Tibial artery (tissue), 4 donors: ENCODE measurements at regions not wholly inside any gene's neighbourhood (a gene's known extent, or its start where the extent isn't known, plus 50 kb on each side); places are given as distances from the start of the nearest gene placed in this dataset.

Experiments used
- DNase-seq, 2 donors: peaks; one replicate each; pipeline ENCODE4 v3.0.0-alpha.2; 2019
- H3K27ac ChIP-seq, 2 donors: fragments of 200-600 bp; sonication (generic) in 1 of 2; 1 replicate in 1 of 2; 2 replicates in 1 of 2; pipeline ENCODE4 v1.5.1; 2018 to 2019; ENCODE audit warnings: mild to moderate bottlenecking in 1 of 2
- H3K27me3 ChIP-seq, 2 donors: fragments of 200-600 bp; sonication (generic) in 1 of 2; one replicate each; pipeline versions ENCODE4 v1.5.1 to v1.6.0; 2016 to 2019
- H3K36me3 ChIP-seq, 3 donors: fragments of 200-600 bp; sonication (generic) in 2 of 3; one replicate each; pipeline ENCODE4 v1.5.1; 2016 to 2019; ENCODE audit warnings: mild to moderate bottlenecking in 2 of 3
- H3K4me1 ChIP-seq, 4 donors: fragments of 200-600 bp; sonication (generic) in 2 of 4; 1 replicate in 3 of 4; 2 replicates in 1 of 4; pipeline ENCODE4 v1.5.1; 2016 to 2019
- H3K4me3 ChIP-seq, 2 donors: fragments of 200-600 bp; sonication (generic) in 1 of 2; 1 replicate in 1 of 2; 2 replicates in 1 of 2; pipeline ENCODE4 v1.5.1; 2018 to 2019; ENCODE audit warnings: mild to moderate bottlenecking in 2 of 2
- H3K9me3 ChIP-seq, 3 donors: fragments of 200-600 bp; sonication (generic) in 1 of 3; one replicate each; pipeline ENCODE4 v1.5.1; 2016 to 2019
- intact Hi-C: fragments of 100-400 bp; cut with DNase I; formaldehyde crosslinking; loops from one replicate; pipeline ENCODE4 v1.15.0; 2023; ENCODE audit warnings: low total_unique reads
- TF ChIP-seq, protein P1 (sequence below), 2 experiments: fragments of 200-600 bp in 1 of 2; fragments of 450-650 bp in 1 of 2; IDR thresholded peaks; one replicate each; pipeline ENCODE4 v1.5.1; 2017 to 2019; ENCODE audit warnings: antibody characterized with exemption in 2 of 2, mild to moderate bottlenecking in 1 of 2, moderate library complexity in 1 of 2

GRCh38 chr19:28324275-28325060, 888.5 kb downstream of the UQCRFS1 start:
- Histone ChIP-seq H3K27ac (no peak overlapping the region), H3K27me3 (no peaks in the 10 kb centered on the region), H3K4me1 (no peaks in the 10 kb centered on the region), H3K9me3 (peaks cover 0 to 2% (median 0%) of the 10 kb centered on the region in 3 donors), H3K36me3 (no peaks in the 10 kb centered on the region), H3K4me3 (no peak overlapping the region)
- TF ChIP-seq, protein P1, sequence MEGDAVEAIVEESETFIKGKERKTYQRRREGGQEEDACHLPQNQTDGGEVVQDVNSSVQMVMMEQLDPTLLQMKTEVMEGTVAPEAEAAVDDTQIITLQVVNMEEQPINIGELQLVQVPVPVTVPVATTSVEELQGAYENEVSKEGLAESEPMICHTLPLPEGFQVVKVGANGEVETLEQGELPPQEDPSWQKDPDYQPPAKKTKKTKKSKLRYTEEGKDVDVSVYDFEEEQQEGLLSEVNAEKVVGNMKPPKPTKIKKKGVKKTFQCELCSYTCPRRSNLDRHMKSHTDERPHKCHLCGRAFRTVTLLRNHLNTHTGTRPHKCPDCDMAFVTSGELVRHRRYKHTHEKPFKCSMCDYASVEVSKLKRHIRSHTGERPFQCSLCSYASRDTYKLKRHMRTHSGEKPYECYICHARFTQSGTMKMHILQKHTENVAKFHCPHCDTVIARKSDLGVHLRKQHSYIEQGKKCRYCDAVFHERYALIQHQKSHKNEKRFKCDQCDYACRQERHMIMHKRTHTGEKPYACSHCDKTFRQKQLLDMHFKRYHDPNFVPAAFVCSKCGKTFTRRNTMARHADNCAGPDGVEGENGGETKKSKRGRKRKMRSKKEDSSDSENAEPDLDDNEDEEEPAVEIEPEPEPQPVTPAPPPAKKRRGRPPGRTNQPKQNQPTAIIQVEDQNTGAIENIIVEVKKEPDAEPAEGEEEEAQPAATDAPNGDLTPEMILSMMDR (IDR thresholded peaks at IDR 0.05), result no peak
- intact Hi-C loops, result no loop called here
- no peak for DNase-seq

GRCh38 chr19:28322945-28323344, 890.0 kb downstream of the UQCRFS1 start:
- Histone ChIP-seq H3K36me3 (no peaks in the 10 kb centered on the region), H3K27ac (no peak overlapping the region), H3K4me3 (no peak overlapping the region), H3K9me3 (no peaks in the 10 kb centered on the region), H3K4me1 (no peaks in the 10 kb centered on the region), H3K27me3 (no peaks in the 10 kb centered on the region)
- TF ChIP-seq, protein P1 (IDR thresholded peaks at IDR 0.05), result no peak
- intact Hi-C loops, result no loop called here
- DNase-seq, result no peak

DNA sequence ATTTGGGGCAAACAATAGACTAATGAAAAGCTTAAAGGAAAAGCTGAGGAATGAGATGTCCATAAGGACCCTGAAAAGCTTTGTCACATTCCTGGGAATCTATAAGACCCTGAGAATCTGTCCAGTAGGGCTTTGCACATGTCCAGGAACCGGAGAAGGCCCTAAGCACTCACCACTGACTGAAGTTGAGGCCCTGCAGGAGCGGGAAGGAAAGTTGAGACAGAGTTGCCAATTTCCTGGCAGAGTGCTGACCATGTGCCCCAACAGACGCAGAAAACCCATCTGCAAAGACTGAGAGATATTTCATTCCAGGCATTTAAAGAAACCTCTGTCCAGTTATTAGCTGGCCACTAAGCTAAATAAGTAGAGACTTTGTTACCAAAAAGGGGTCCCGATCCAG, 890.5 kb downstream of the UQCRFS1 start:
- H3K36me3 ChIP-seq, result no peaks in the 10 kb centered on the region
- no peak overlapping the region for H3K27ac ChIP-seq
- no peaks in the 10 kb centered on the region for H3K4me1 ChIP-seq
- DNase-seq, result no peak
- no peaks in the 10 kb centered on the region for H3K27me3 ChIP-seq
- no peak overlapping the region for H3K4me3 ChIP-seq
- TF ChIP-seq, protein P1 (IDR thresholded peaks at IDR 0.05), result no peak
- intact Hi-C loops, result no loop called here
- no peaks in the 10 kb centered on the region for H3K9me3 ChIP-seq

- intact Hi-C loops, result no loop called here
- Histone ChIP-seq H3K9me3 (no peaks in the 10 kb centered on the region), H3K27me3 (no peaks in the 10 kb centered on the region), H3K36me3 (no peaks in the 10 kb centered on the region), H3K4me1 (no peaks in the 10 kb centered on the region), H3K27ac (no peak overlapping the region), H3K4me3 (no peak overlapping the region)
- DNase-seq, result no peak
- TF ChIP-seq, protein P1 (IDR thresholded peaks at IDR 0.05), result no peak
Measured at GRCh38 chr19:28319918-28320317, 893.0 kb downstream of the UQCRFS1 start.

DNA sequence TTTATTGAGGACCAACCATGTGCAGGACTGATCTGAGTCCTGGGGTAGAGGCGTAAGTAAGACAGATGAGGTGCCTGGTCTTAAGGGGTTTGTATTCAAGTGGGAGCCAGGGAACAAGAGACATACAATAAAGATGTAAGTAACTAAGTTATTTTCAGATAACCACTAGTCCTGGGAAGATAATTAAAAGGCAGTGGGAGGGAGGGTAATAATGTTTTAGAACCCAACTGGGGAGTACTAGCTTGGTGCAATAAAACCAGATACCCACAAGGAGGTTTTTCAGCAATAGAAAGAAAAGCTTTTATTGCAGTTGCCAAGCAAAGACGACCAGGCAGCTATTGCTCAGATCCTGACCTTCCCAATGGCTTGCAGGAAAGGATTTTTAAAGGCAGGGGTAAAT, 893.7 kb downstream of the UQCRFS1 start:
- Histone ChIP-seq H3K36me3 (no peaks in the 10 kb centered on the region), H3K27ac (no peak overlapping the region), H3K4me3 (no peak overlapping the region), H3K9me3 (no peaks in the 10 kb centered on the region), H3K4me1 (no peaks in the 10 kb centered on the region), H3K27me3 (no peaks in the 10 kb centered on the region)
- intact Hi-C loops, result no loop called here
- no peak for DNase-seq
- TF ChIP-seq, protein P1 (IDR thresholded peaks at IDR 0.05), result no peak
